Effector memory CD8-positive, alpha-beta T cell (primary cell): ENCODE measurements at regions not wholly inside any gene's neighbourhood (a gene's known extent, or its start where the extent isn't known, plus 50 kb on each side); places are given as distances from the start of the nearest gene placed in this dataset.
"Not testable (repeated sequence)": the region's sequence is repeated elsewhere in the genome, so short reads cannot be mapped to it uniquely, and the experiment has no call there.

Experiments used
- ATAC-seq: fragments of 150-1000 bp; cut with Tn5 transposase; replicated peaks from 2 replicates; pipeline ENCODE4 v1.10.0; 2021; ENCODE audit warnings: mild to moderate bottlenecking, moderate library complexity
- DNase-seq, 3 experiments: peaks; one replicate each; pipeline ENCODE4 v3.0.0; 2021
- H3K27ac Mint-ChIP-seq, 2 donors: one replicate each; pipeline ENCODE4 v1.8.0; 2022; ENCODE audit warnings: mild to moderate bottlenecking in 2 of 2, mixed read lengths in 2 of 2, moderate library complexity in 2 of 2
- H3K27me3 Mint-ChIP-seq, 2 donors: one replicate each; pipeline ENCODE4 v1.8.0; 2022; ENCODE audit warnings: mixed read lengths in 2 of 2
- H3K36me3 Mint-ChIP-seq: one replicate; pipeline ENCODE4 v1.8.0; 2022; ENCODE audit warnings: mild to moderate bottlenecking, moderate library complexity, mixed read lengths; ENCODE audit not compliant: insufficient read depth
- H3K4me1 Mint-ChIP-seq, 2 donors: one replicate each; pipeline ENCODE4 v1.8.0; 2022; ENCODE audit warnings: low read depth in 2 of 2, mixed read lengths in 2 of 2
- H3K4me3 Mint-ChIP-seq, 2 donors: one replicate each; pipeline ENCODE4 v1.8.0; 2022; ENCODE audit warnings: mild to moderate bottlenecking in 2 of 2, mixed read lengths in 2 of 2, moderate library complexity in 2 of 2
- H3K9me3 Mint-ChIP-seq, 2 donors: one replicate each; pipeline ENCODE4 v1.8.0; 2022; ENCODE audit warnings: mixed read lengths in 2 of 2

DNA sequence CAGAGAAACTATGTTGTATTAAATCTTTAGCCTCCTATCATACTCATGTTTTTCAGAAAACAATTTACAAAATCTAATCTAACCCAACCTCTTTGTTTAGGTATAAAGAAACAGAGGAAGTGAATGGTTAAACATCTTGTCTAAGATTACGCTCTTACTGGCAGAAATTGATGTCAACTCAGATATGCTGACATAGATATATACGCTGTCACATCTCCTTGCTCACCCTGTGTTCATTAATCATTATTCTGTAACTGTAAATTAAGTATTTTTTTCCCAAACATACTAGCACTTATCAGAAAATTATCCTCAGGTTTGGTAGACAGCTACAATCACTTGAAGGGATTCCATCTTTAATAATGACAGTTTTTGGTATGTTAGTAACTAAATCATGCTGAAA lies 1127.6 kb upstream of the SEL1L start:
- no peak for DNase-seq
- no peak for ATAC-seq
- no peak overlapping the region for H3K27ac Mint-ChIP-seq
- peaks cover 7% of the 10 kb centered on the region in 2 donors for H3K9me3 Mint-ChIP-seq
- H3K27me3 Mint-ChIP-seq, result no peaks in the 10 kb centered on the region
- H3K4me3 Mint-ChIP-seq, result no peak overlapping the region
- no peaks in the 10 kb centered on the region for H3K36me3 Mint-ChIP-seq
- H3K4me1 Mint-ChIP-seq, result no peaks in the 10 kb centered on the region

DNA sequence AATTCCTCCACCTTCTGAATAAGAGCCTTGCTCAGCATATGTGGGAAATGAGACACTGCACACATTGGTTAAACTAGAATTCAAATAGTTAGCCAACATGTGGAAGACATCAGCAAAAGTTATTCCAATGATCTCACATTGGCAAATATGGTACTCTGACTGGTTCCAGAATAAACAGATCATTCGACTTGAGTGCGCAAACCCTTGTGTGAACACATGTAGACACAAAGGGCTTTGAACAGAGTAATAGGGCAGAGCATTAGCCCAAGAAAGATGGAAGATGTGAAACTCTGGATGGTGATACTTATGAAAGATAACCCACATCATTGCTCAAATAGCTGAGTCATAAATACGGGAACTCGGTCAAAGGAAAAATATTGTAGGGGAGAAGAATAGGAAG lies 1133.4 kb upstream of the SEL1L start:
- no peaks in the 10 kb centered on the region for H3K4me1 Mint-ChIP-seq
- H3K4me3 Mint-ChIP-seq, result no peak overlapping the region
- no peak for DNase-seq
- no peaks in the 10 kb centered on the region for H3K27me3 Mint-ChIP-seq
- ATAC-seq, result no peak
- no peaks in the 10 kb centered on the region for H3K36me3 Mint-ChIP-seq
- H3K9me3 Mint-ChIP-seq, result peaks cover 7% of the 10 kb centered on the region in 2 donors
- H3K27ac Mint-ChIP-seq, result no peak overlapping the region

GRCh38 chr14:82667501-82667900 lies 1133.8 kb upstream of the SEL1L start:
- H3K27ac Mint-ChIP-seq, result no peak overlapping the region
- H3K27me3 Mint-ChIP-seq, result no peaks in the 10 kb centered on the region
- peaks cover 4 to 6% of the 10 kb centered on the region in 2 donors for H3K9me3 Mint-ChIP-seq
- no peaks in the 10 kb centered on the region for H3K36me3 Mint-ChIP-seq
- no peak overlapping the region for H3K4me3 Mint-ChIP-seq
- no peaks in the 10 kb centered on the region for H3K4me1 Mint-ChIP-seq
- ATAC-seq (no peak), DNase-seq (no peak)

GRCh38 chr14:82676403-82676802 lies 1142.8 kb upstream of the SEL1L start:
- peaks cover 5 to 6% of the 10 kb centered on the region in 2 donors for H3K9me3 Mint-ChIP-seq

GRCh38 chr14:82689948-82690347 lies 1156.3 kb upstream of the SEL1L start:
- ATAC-seq (no peak), DNase-seq (no peak)
- H3K9me3 Mint-ChIP-seq, result peaks cover 10 to 11% of the 10 kb centered on the region in 2 donors
- no peaks in the 10 kb centered on the region for H3K4me1 Mint-ChIP-seq
- no peaks in the 10 kb centered on the region for H3K27me3 Mint-ChIP-seq
- no peaks in the 10 kb centered on the region for H3K36me3 Mint-ChIP-seq
- H3K27ac Mint-ChIP-seq, result no peak overlapping the region
- H3K4me3 Mint-ChIP-seq, result no peak overlapping the region

More at GRCh38 chr14:82676403-82676802, 1142.8 kb upstream of the SEL1L start:
- DNase-seq (no peak), ATAC-seq (no peak)
- H3K36me3 Mint-ChIP-seq, result no peaks in the 10 kb centered on the region
- no peaks in the 10 kb centered on the region for H3K27me3 Mint-ChIP-seq
- H3K27ac Mint-ChIP-seq, result no peak overlapping the region
- no peaks in the 10 kb centered on the region for H3K4me1 Mint-ChIP-seq
- no peak overlapping the region for H3K4me3 Mint-ChIP-seq

- not testable (repeated sequence) for ATAC-seq, H3K4me3 Mint-ChIP-seq, H3K27me3 Mint-ChIP-seq, H3K36me3 Mint-ChIP-seq, H3K27ac Mint-ChIP-seq, DNase-seq, H3K4me1 Mint-ChIP-seq
- peaks cover 10 to 11% of the 10 kb centered on the region in 2 donors for H3K9me3 Mint-ChIP-seq
These were observed 1157.5 kb upstream of the SEL1L start for GRCh38 chr14:82691191-82691590.

GRCh38 chr14:82694820-82695219 lies 1161.2 kb upstream of the SEL1L start:
- Mint-ChIP-seq H3K27me3 (no peaks in the 10 kb centered on the region), H3K9me3 (peaks cover 3 to 11% of the 10 kb centered on the region in 2 donors), H3K36me3 (no peaks in the 10 kb centered on the region), H3K4me1 (no peaks in the 10 kb centered on the region), H3K4me3 (no peak overlapping the region), H3K27ac (no peak overlapping the region)
- no peak for ATAC-seq
- no peak for DNase-seq

DNA sequence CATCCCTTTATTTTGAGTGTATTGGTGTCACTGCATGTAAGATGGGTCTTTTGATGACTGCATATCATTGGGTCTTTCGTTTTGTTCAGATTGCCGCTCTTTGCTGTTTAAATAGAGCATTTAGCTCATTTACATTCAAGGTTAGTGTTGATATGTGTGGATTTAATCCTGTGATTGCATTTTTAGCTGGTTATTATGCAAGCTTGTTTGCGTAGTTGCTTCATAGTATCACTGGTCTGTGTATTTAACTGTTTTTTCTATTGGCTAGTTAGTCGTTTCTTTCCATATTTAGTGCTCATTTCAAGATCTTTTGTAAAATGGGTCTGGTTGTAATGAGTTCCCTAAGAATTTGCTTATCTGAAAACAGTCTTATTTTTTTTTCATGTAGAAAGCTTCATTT lies 1170.6 kb upstream of the SEL1L start:
- H3K36me3 Mint-ChIP-seq, result no peaks in the 10 kb centered on the region
- H3K9me3 Mint-ChIP-seq, result peaks cover 13 to 33% of the 10 kb centered on the region in 2 donors
- no peak for DNase-seq
- H3K4me1 Mint-ChIP-seq, result no peaks in the 10 kb centered on the region
- H3K4me3 Mint-ChIP-seq, result no peak overlapping the region
- H3K27me3 Mint-ChIP-seq, result no peaks in the 10 kb centered on the region
- H3K27ac Mint-ChIP-seq, result no peak overlapping the region
- ATAC-seq, result no peak

GRCh38 chr14:82710267-82710841 lies 1176.7 kb upstream of the SEL1L start:
- DNase-seq, result no peak
- Mint-ChIP-seq H3K27me3 (no peaks in the 10 kb centered on the region), H3K27ac (no peak overlapping the region), H3K36me3 (no peaks in the 10 kb centered on the region), H3K4me3 (no peak overlapping the region), H3K9me3 (peaks cover 0 to 6% of the 10 kb centered on the region in 2 donors), H3K4me1 (no peaks in the 10 kb centered on the region)
- ATAC-seq, result no peak

DNA sequence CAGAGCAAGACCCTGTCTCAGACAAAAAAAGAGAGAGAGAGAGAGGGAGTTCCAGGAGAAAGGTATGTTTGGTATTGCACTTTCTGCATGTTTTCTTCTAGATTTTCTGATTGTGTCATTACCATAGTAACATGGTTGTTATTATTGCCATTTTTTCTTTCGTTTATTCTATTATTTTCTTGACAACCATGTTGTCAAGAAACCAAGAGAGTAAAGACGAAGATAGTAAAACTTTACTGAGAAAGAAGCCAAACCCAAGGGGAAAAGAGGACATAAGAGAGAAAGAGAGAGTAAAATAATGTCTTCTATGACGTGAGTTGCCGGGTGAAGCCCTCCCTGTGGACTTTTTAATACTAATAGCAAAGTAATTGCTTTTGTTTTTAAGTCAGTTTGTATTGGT lies 1186.0 kb upstream of the SEL1L start:
- Mint-ChIP-seq H3K27me3 (no peaks in the 10 kb centered on the region), H3K27ac (no peak overlapping the region), H3K4me1 (no peaks in the 10 kb centered on the region), H3K9me3 (peaks cover 10 to 20% of the 10 kb centered on the region in 2 donors), H3K4me3 (no peak overlapping the region), H3K36me3 (no peaks in the 10 kb centered on the region)
- ATAC-seq, result no peak
- DNase-seq, result no peak

GRCh38 chr14:82720431-82720830 lies 1186.8 kb upstream of the SEL1L start:
- no peaks in the 10 kb centered on the region for H3K36me3 Mint-ChIP-seq
- DNase-seq, result no peak

DNA sequence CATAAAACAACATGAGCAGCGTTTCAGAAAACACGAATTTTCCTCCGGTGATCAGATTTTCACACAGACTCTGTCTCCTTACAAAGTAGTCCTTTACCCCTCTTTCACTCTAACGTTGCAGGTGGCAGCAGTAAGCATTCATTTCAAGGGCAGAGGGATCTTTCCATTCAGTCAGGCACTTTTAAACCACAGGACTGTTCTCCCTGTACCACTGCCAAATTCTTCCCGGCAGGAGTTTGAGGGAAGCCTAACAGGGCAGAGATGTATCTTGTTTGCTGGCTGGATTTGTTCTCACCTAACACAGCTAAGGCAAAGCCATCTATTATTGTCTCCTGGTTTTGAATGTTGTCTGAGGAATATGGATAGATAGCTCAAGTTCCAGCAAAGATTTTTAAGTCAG lies 1187.3 kb upstream of the SEL1L start:
- Mint-ChIP-seq H3K4me3 (no peak overlapping the region), H3K9me3 (peaks cover 15 to 27% of the 10 kb centered on the region in 2 donors), H3K27me3 (no peaks in the 10 kb centered on the region), H3K36me3 (no peaks in the 10 kb centered on the region), H3K27ac (no peak overlapping the region), H3K4me1 (no peaks in the 10 kb centered on the region)
- DNase-seq (no peak), ATAC-seq (no peak)

More at GRCh38 chr14:82720431-82720830, 1186.8 kb upstream of the SEL1L start:
- H3K27me3 Mint-ChIP-seq, result no peaks in the 10 kb centered on the region
- peaks cover 15 to 27% of the 10 kb centered on the region in 2 donors for H3K9me3 Mint-ChIP-seq
- H3K4me3 Mint-ChIP-seq, result no peak overlapping the region
- no peak overlapping the region for H3K27ac Mint-ChIP-seq
- no peaks in the 10 kb centered on the region for H3K4me1 Mint-ChIP-seq
- ATAC-seq, result no peak

- Mint-ChIP-seq H3K27ac (no peak overlapping the region), H3K4me1 (no peaks in the 10 kb centered on the region), H3K27me3 (no peaks in the 10 kb centered on the region), H3K4me3 (no peak overlapping the region), H3K9me3 (peaks cover 13 to 40% of the 10 kb centered on the region in 2 donors), H3K36me3 (no peaks in the 10 kb centered on the region)
- DNase-seq (no peak), ATAC-seq (no peak)
These were observed 1190.7 kb upstream of the SEL1L start for GRCh38 chr14:82724316-82724715.

DNA sequence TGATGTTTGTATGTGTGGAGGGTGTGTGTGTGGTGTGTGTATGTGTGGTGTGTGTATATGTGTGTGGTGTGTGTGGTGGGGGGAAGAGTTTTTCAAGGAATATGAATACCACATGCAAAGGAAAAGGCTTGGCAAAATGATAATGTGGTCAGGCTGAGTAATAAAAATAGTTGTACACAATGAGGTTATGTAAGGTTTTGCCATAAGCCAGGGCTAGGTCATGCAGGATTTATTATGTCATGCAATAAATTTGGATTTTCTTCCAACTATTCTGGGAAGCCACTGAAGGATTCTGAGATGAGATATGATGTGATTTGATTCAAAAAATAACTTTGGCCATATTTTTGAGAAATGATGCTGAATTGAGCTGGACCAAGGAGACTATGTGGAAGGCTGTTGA lies 1191.6 kb upstream of the SEL1L start:
- Mint-ChIP-seq H3K36me3 (no peaks in the 10 kb centered on the region), H3K27ac (no peak overlapping the region)

GRCh38 chr14:82731526-82731925 lies 1197.9 kb upstream of the SEL1L start:
- H3K9me3 Mint-ChIP-seq, result peaks cover 8 to 16% of the 10 kb centered on the region in 2 donors
- no peaks in the 10 kb centered on the region for H3K27me3 Mint-ChIP-seq
- no peaks in the 10 kb centered on the region for H3K4me1 Mint-ChIP-seq

More for the DNA sequence above, 1191.6 kb upstream of the SEL1L start:
- ATAC-seq (no peak), DNase-seq (no peak)
- peaks cover 11 to 34% of the 10 kb centered on the region in 2 donors for H3K9me3 Mint-ChIP-seq
- H3K4me3 Mint-ChIP-seq, result no peak overlapping the region
- H3K27me3 Mint-ChIP-seq, result no peaks in the 10 kb centered on the region
- no peaks in the 10 kb centered on the region for H3K4me1 Mint-ChIP-seq

More at GRCh38 chr14:82731526-82731925, 1197.9 kb upstream of the SEL1L start:
- no peak for ATAC-seq
- Mint-ChIP-seq H3K27ac (no peak overlapping the region), H3K4me3 (no peak overlapping the region), H3K36me3 (no peaks in the 10 kb centered on the region)
- DNase-seq, result no peak
